Kidney epithelial cell (primary cell): ENCODE measurements at regions not wholly inside any gene's neighbourhood (a gene's known extent, or its start where the extent isn't known, plus 50 kb on each side); places are given as distances from the start of the nearest gene placed in this dataset.
"Not testable (repeated sequence)": the region's sequence is repeated elsewhere in the genome, so short reads cannot be mapped to it uniquely, and the experiment has no call there.

Experiments
- DNase-seq: peaks from one replicate; pipeline ENCODE4 v3.0.0-alpha.2; 2010; ENCODE audit warnings: low read depth
- H3K27me3 ChIP-seq: 2 replicates; pipeline ENCODE4 v1.6.0; 2011; ENCODE audit warnings: low read length; ENCODE audit not compliant: control insufficient read depth, insufficient read depth
- H3K36me3 ChIP-seq: 2 replicates; pipeline ENCODE4 v1.5.1; 2011; ENCODE audit warnings: low read length; ENCODE audit not compliant: control insufficient read depth, insufficient read depth
- H3K4me3 ChIP-seq: 2 replicates; pipeline ENCODE4 v1.5.1; 2011; ENCODE audit warnings: low read depth, mild to moderate bottlenecking, control low read depth, low read length
- TF ChIP-seq, protein P1 (sequence below): IDR thresholded peaks from 2 replicates; pipeline ENCODE4 v1.5.1; 2011; ENCODE audit warnings: mild to moderate bottlenecking, moderate library complexity, low read length, control low read depth, inconsistent platforms; ENCODE audit not compliant: insufficient read depth, poor library complexity, severe bottlenecking

DNA sequence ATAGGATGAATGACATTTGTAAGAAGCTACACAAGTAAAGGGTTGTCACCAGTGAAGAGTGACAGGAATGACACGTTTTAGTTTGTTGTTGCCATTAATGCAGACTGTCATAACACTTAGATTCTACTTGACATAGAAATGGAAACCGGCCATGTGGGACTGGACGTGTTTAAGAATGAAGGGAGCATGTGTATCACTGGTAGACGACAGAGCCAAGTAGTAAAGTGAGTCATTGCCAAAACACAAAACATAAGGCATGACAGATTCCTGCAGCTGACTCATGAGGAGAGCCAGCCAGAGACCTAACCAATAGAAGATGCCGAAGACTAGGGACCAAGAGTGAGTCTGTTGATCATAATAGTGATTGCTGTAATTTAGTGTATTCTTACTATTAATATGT lies 106.2 kb upstream of the PLAAT1 start:
- Histone ChIP-seq H3K36me3 (no peaks in the 10 kb centered on the region), H3K27me3 (no peaks in the 10 kb centered on the region), H3K4me3 (no peak overlapping the region)
- TF ChIP-seq, protein P1, sequence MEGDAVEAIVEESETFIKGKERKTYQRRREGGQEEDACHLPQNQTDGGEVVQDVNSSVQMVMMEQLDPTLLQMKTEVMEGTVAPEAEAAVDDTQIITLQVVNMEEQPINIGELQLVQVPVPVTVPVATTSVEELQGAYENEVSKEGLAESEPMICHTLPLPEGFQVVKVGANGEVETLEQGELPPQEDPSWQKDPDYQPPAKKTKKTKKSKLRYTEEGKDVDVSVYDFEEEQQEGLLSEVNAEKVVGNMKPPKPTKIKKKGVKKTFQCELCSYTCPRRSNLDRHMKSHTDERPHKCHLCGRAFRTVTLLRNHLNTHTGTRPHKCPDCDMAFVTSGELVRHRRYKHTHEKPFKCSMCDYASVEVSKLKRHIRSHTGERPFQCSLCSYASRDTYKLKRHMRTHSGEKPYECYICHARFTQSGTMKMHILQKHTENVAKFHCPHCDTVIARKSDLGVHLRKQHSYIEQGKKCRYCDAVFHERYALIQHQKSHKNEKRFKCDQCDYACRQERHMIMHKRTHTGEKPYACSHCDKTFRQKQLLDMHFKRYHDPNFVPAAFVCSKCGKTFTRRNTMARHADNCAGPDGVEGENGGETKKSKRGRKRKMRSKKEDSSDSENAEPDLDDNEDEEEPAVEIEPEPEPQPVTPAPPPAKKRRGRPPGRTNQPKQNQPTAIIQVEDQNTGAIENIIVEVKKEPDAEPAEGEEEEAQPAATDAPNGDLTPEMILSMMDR = no peak
- peak; percentile 45 for DNase-seq

DNA sequence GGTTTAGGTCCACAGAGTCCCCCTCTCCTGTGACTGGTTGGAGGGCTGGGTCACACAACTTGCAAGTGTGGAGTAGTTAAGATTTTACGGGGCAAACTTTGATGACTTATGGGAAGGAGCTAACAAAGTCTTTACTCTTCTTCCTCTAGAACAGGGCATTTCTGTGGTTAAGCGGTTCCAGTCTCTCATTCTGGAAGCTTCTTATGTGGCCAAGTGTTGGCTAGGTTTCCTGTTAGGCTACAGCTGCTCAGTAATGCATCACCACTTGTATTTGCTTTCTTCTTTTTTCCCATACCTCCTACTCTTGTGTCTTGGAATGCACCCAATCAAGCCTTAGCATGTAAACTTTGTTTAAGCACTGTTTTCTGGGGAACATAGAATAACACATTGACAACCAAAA lies 100.6 kb upstream of the PLAAT1 start:
- no peak for DNase-seq
- TF ChIP-seq, protein P1 = no peak
- H3K27me3 ChIP-seq = no peaks in the 10 kb centered on the region

DNA sequence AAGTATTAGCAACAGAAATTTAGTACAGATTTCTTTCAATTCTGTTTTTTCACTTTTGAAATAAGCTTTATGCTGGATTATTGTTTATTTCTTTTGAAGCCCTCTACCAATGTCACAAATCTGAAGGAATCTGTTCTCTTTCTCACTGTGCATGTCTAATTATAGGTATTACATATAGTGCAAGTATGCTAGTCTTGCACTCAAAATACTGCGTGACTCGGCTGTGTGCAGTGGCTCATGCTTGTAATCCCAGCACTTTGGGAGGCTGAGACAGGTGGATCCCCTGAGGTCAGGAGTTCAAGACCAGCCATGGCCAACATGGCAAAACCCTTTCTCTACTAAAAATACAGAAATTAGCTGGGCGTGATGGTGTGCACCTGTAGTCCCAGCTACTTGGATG lies 95.8 kb upstream of the PLAAT1 start:
- no peak for DNase-seq
- H3K4me3 ChIP-seq = no peak overlapping the region
- TF ChIP-seq, protein P1 = no peak

More for the DNA sequence above, 100.6 kb upstream of the PLAAT1 start:
- Histone ChIP-seq H3K36me3 (no peaks in the 10 kb centered on the region), H3K4me3 (no peak overlapping the region)

DNA sequence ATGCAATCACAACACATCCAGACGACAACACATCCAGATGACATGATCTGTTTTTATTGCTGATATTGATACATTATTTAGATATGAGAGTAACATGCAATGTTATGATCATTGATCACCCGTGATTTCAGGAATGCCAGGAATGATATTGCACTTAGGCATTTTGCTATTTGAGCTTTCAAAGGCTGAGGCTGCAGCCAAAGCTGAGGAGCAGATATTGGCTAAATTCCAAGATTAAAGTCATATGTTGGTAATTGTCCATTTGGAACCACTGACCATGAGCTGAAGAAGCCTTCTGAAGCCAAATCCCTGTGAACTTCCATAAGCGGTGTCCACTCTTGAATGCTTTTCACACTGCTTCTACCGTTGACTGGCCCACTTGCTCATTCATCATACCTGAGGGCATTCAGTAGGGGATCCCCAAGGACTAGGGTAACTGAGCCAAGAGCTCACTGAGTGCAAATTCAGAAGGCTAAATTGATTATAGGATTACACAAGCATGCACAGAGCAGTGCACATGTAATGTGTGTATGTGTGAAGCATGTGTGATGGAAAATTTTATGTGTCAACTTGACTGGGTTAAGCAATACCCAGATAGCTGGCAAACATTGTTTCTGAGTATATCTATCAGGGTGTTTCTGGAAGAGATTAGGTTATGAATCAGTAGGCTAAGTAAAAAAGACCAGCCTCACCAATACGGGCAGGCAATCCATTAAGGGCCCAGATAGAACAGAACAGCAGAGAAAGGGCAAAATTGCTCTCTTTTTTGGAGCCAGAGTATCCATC lies 92.1 kb upstream of the PLAAT1 start:
- no peak for DNase-seq
- Histone ChIP-seq H3K4me3 (no peak overlapping the region), H3K27me3 (no peaks in the 10 kb centered on the region), H3K36me3 (no peaks in the 10 kb centered on the region)
- TF ChIP-seq, protein P1 = no peak

More for the DNA sequence above, 95.8 kb upstream of the PLAAT1 start:
- H3K36me3 ChIP-seq = no peaks in the 10 kb centered on the region
- H3K27me3 ChIP-seq = no peaks in the 10 kb centered on the region

DNA sequence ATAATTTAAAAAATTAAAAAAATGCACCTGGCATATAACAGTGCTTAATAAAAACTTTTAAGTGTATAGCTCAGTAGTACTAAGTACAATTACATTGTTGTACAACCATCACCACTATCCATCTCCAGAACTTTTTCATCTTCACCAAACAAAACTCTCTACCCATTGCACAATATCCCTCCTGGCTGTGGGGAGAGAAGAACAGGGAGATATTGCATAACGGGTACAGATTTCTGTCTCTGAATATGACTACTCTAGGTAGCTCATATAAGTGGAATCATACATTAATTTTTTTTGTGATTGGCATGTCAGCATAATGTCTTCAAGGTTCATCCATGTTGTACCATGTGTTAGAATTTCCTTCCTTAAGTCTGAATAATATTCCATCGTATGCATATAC lies 91.0 kb upstream of the PLAAT1 start:
- no peaks in the 10 kb centered on the region for H3K27me3 ChIP-seq
- no peak for DNase-seq
- H3K4me3 ChIP-seq = no peak overlapping the region
- TF ChIP-seq, protein P1 = no peak
- H3K36me3 ChIP-seq = no peaks in the 10 kb centered on the region

DNA sequence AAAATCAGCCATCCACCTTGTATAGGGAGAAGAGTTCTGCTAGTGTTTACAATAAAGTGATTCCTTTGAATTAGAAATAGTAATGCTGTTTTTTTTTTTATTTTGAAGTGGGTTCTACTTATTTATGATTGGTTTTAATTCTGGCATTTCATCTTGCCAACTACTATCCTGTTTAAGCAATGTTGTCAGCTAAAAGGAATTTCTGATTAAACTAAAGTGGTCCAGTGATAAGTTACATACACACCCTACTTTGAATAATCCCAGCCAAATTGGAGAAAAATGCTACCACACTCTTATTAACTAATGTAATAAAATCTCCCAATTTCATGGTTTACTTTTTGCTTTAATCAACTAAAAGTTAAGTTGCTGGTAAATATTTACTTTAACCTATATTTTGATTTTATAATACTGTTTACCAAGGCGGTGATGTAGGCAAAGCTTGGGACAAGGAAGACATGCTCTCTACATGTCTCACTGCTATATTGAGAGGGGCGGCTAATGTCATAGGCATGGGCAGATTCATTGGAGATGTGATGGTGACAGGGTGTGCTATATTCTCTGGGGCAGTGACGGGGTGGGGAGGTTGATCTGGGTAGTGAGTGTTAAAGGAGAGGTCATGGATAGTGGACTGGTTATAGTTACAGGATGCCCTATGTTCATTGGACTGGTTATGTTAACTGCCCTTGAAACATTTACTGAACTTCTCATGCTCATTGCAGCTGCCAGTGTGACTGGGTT lies 85.8 kb upstream of the PLAAT1 start:
- not testable (repeated sequence) for H3K4me3 ChIP-seq, H3K36me3 ChIP-seq, H3K27me3 ChIP-seq, DNase-seq
